Spinal cord (tissue), 9 donors: ENCODE measurements at regions not wholly inside any gene's neighbourhood (a gene's known extent, or its start where the extent isn't known, plus 50 kb on each side); places are given as distances from the start of the nearest gene placed in this dataset.

Experiments
- DNase-seq, 6 donors: peaks; one replicate each; pipeline versions ENCODE4 v3.0.0 to v3.0.0-alpha.2; 2013 to 2015; ENCODE audit warnings: low spot score in 6 of 6, low read depth in 4 of 6
- H3K27ac ChIP-seq: one replicate; pipeline ENCODE4 v1.5.1; 2013; ENCODE audit warnings: low read depth, low read length, control low read depth
- H3K27me3 ChIP-seq: one replicate; pipeline ENCODE4 v1.6.1; 2013; ENCODE audit warnings: low read length; ENCODE audit not compliant: control insufficient read depth, insufficient read depth
- H3K36me3 ChIP-seq: one replicate; pipeline ENCODE4 v1.6.1; 2013; ENCODE audit warnings: low read length; ENCODE audit not compliant: control insufficient read depth, insufficient read depth
- H3K4me1 ChIP-seq: one replicate; pipeline ENCODE4 v1.6.1; 2013; ENCODE audit warnings: low read length; ENCODE audit not compliant: control insufficient read depth, insufficient read depth
- H3K4me3 ChIP-seq: one replicate; pipeline ENCODE4 v1.5.1; 2013; ENCODE audit warnings: low read depth, low read length, control low read depth
- H3K9me3 ChIP-seq: one replicate; pipeline ENCODE4 v1.6.1; 2013; ENCODE audit warnings: low read length; ENCODE audit not compliant: control insufficient read depth, insufficient read depth
- WGBS: methylation state at CpG from one replicate; pipeline ENCODE4 v1.1.5; 2013; ENCODE audit warnings: missing lambda C conversion rate; ENCODE audit not compliant: insufficient coverage; 5-methylcytosine and 5-hydroxymethylcytosine counted together
- donor health status: healthy.

GRCh38 chr17:77371117-77371887 lies 230.5 kb downstream of the SEC14L1 start:
- no peak overlapping the region for H3K4me3 ChIP-seq
- H3K9me3 ChIP-seq, result no peaks in the 10 kb centered on the region
- no peaks in the 10 kb centered on the region for H3K36me3 ChIP-seq
- no peak for DNase-seq
- peak overlapping the region; percentile 76 for H3K27ac ChIP-seq
- 79% methylated on average over 18 of the region's 20 CpGs for WGBS
- H3K4me1 ChIP-seq, result peaks cover 57% of the 10 kb centered on the region
- no peaks in the 10 kb centered on the region for H3K27me3 ChIP-seq

GRCh38 chr17:77371888-77372443 lies 231.2 kb downstream of the SEC14L1 start:
- peak overlapping the region; percentile 76 for H3K27ac ChIP-seq
- H3K4me1 ChIP-seq, result peaks cover 57% of the 10 kb centered on the region
- H3K36me3 ChIP-seq, result peaks cover 5% of the 10 kb centered on the region
- 60% methylated on average over 12 of the region's 16 CpGs for WGBS
- peak overlapping the region; percentile 83 for H3K4me3 ChIP-seq
- no peaks in the 10 kb centered on the region for H3K9me3 ChIP-seq
- no peak for DNase-seq
- H3K27me3 ChIP-seq, result no peaks in the 10 kb centered on the region

GRCh38 chr17:77372444-77373298 lies 231.9 kb downstream of the SEC14L1 start:
- H3K27me3 ChIP-seq, result no peaks in the 10 kb centered on the region
- peaks cover 5% of the 10 kb centered on the region for H3K36me3 ChIP-seq
- DNase-seq, result peak in 2 of 6 donors; percentile 77 to 87
- peak overlapping the region; percentile 76 for H3K27ac ChIP-seq
- peaks cover 61% of the 10 kb centered on the region for H3K4me1 ChIP-seq
- H3K4me3 ChIP-seq, result peak overlapping the region; percentile 83
- WGBS, result 2% methylated on average over 51 of the region's 64 CpGs
- no peaks in the 10 kb centered on the region for H3K9me3 ChIP-seq

GRCh38 chr17:77373299-77374169 lies 232.8 kb downstream of the SEC14L1 start:
- H3K36me3 ChIP-seq, result peaks cover 8% of the 10 kb centered on the region
- no peaks in the 10 kb centered on the region for H3K27me3 ChIP-seq
- peaks cover 70% of the 10 kb centered on the region for H3K4me1 ChIP-seq
- DNase-seq, result peak in 2 of 6 donors; percentile 61 to 72
- H3K9me3 ChIP-seq, result no peaks in the 10 kb centered on the region
- under 1% methylated on average over 90 of the region's 90 CpGs for WGBS
- H3K4me3 ChIP-seq, result peak overlapping the region; percentile 83
- H3K27ac ChIP-seq, result peak overlapping the region; percentile 86

- Histone ChIP-seq H3K9me3 (no peaks in the 10 kb centered on the region), H3K27me3 (no peaks in the 10 kb centered on the region), H3K4me3 (peak overlapping the region; percentile 83), H3K36me3 (peaks cover 17% of the 10 kb centered on the region), H3K27ac (peak overlapping the region; percentile 86), H3K4me1 (peaks cover 78% of the 10 kb centered on the region)
- peak in 2 of 6 donors; percentile 81 to 86 for DNase-seq
- 2% methylated on average over 32 of the region's 34 CpGs for WGBS
Measured at GRCh38 chr17:77374170-77374936, 233.6 kb downstream of the SEC14L1 start.

GRCh38 chr17:77375108-77375916 lies 234.5 kb downstream of the SEC14L1 start:
- WGBS, result 25% methylated on average over 19 of the region's 19 CpGs
- peaks cover 88% of the 10 kb centered on the region for H3K4me1 ChIP-seq
- H3K4me3 ChIP-seq, result peak overlapping the region; percentile 83
- H3K9me3 ChIP-seq, result no peaks in the 10 kb centered on the region
- DNase-seq, result peak in 2 of 6 donors; percentile 57 to 60
- peak overlapping the region; percentile 86 for H3K27ac ChIP-seq
- H3K27me3 ChIP-seq, result no peaks in the 10 kb centered on the region
- peaks cover 17% of the 10 kb centered on the region for H3K36me3 ChIP-seq

- DNase-seq, result no peak
- H3K27me3 ChIP-seq, result no peaks in the 10 kb centered on the region
- peaks cover 17% of the 10 kb centered on the region for H3K36me3 ChIP-seq
- H3K4me3 ChIP-seq, result peak overlapping the region; percentile 83
- no peaks in the 10 kb centered on the region for H3K9me3 ChIP-seq
- H3K4me1 ChIP-seq, result peaks cover 94% of the 10 kb centered on the region
- WGBS, result 56% methylated on average over 20 of the region's 20 CpGs
- peak overlapping the region; percentile 86 for H3K27ac ChIP-seq
Measured at GRCh38 chr17:77375917-77376651, 235.3 kb downstream of the SEC14L1 start.
